ENCODE measurements at regions not wholly inside any gene's neighbourhood (a gene's known extent, or its start where the extent isn't known, plus 50 kb on each side); places are given as distances from the start of the nearest gene placed in this dataset.
A peak's percentile ranks its signal among the peaks of the same experiment; 100 is the strongest.

- peak overlapping the region; percentile 40 for H3K4me2 ChIP-seq (ENCODE audit: low read length)
- H2BK120ac ChIP-seq (ENCODE audit: insufficient read depth, low read length, poor library complexity): peak overlapping the region; percentile 68
- DNase-seq: peak; percentile 69 to 74
- peak overlapping the region; percentile 76 for H2BK5ac ChIP-seq (ENCODE audit: low read depth, low read length, poor library complexity)
- H3K79me1 ChIP-seq (ENCODE audit: low read length): peaks cover 26% of the 10 kb centered on the region
- no peak overlapping the region for H3K18ac ChIP-seq (ENCODE audit: low read length)
- H3K27me3 ChIP-seq (ENCODE audit: insufficient read depth, low read length): no peaks in the 10 kb centered on the region
- no peak overlapping the region for H2AFZ ChIP-seq (ENCODE audit: insufficient read depth, low read length, poor library complexity)
- H3K4me1 ChIP-seq (ENCODE audit: control insufficient read depth in 1 of 2, insufficient read depth in 2 of 2, low read length in 2 of 2): peaks cover 8 to 24% of the 10 kb centered on the region in 2 experiments
- H3K27ac ChIP-seq (ENCODE audit: low read depth, low read length): peak overlapping the region; percentile 93
- H2AK5ac ChIP-seq (ENCODE audit: low read length): no peak overlapping the region
- no peaks in the 10 kb centered on the region for H3K9me3 ChIP-seq (ENCODE audit: insufficient read depth, low read depth, low read length)
- H3K9ac ChIP-seq (ENCODE audit: low read length): no peak overlapping the region
- no peaks in the 10 kb centered on the region for H3K79me2 ChIP-seq (ENCODE audit: control insufficient read depth, insufficient read depth, low read length, poor library complexity)
- peak overlapping the region; percentile 52 for H3K14ac ChIP-seq (ENCODE audit: low read length)
- no CpG with 5 or more reads among the region's 3 CpGs for WGBS (ENCODE audit: extremely low coverage, insufficient coverage, insufficient read length)
- no peaks in the 10 kb centered on the region for H3K36me3 ChIP-seq (ENCODE audit: control insufficient read depth in 1 of 2, insufficient read depth in 2 of 2, low read length in 2 of 2)
- no peak overlapping the region for H3K4ac ChIP-seq (ENCODE audit: low read depth, low read length)
- no peak overlapping the region for H4K12ac ChIP-seq (ENCODE audit: low read depth, low read length)
- H2BK12ac ChIP-seq (ENCODE audit: low read length): peak overlapping the region; percentile 3
- peak overlapping the region; percentile 86 for H4K91ac ChIP-seq (ENCODE audit: low read depth, low read length)
- peak overlapping the region; percentile 39 for H4K8ac ChIP-seq (ENCODE audit: low read depth, low read length)
- H3K23ac ChIP-seq (ENCODE audit: low read length): no peak overlapping the region
- H3K4me3 ChIP-seq (ENCODE audit: low read depth, low read length): no peak overlapping the region
Measured at GRCh38 chr4:10296730-10297129, 160.5 kb downstream of the ZNF518B start.

- H3K36me3 ChIP-seq (ENCODE audit: control insufficient read depth in 1 of 2, insufficient read depth in 2 of 2, low read length in 2 of 2): no peaks in the 10 kb centered on the region
- no peaks in the 10 kb centered on the region for H3K79me2 ChIP-seq (ENCODE audit: control insufficient read depth, insufficient read depth, low read length, poor library complexity)
- DNase-seq: no peak
- H3K4me3 ChIP-seq (ENCODE audit: low read depth, low read length): no peak overlapping the region
- peaks cover 8 to 24% of the 10 kb centered on the region in 2 experiments for H3K4me1 ChIP-seq (ENCODE audit: control insufficient read depth in 1 of 2, insufficient read depth in 2 of 2, low read length in 2 of 2)
- H4K8ac ChIP-seq (ENCODE audit: low read depth, low read length): no peak overlapping the region
- peak overlapping the region; percentile 28 for H3K14ac ChIP-seq (ENCODE audit: low read length)
- WGBS (ENCODE audit: extremely low coverage, insufficient coverage, insufficient read length): no CpG with 5 or more reads among the region's 3 CpGs
- H3K4ac ChIP-seq (ENCODE audit: low read depth, low read length): peak overlapping the region; percentile 25
- peak overlapping the region; percentile 67 for H2BK120ac ChIP-seq (ENCODE audit: insufficient read depth, low read length, poor library complexity)
- H3K79me1 ChIP-seq (ENCODE audit: low read length): peaks cover 26% of the 10 kb centered on the region
- peak overlapping the region; percentile 5 for H3K18ac ChIP-seq (ENCODE audit: low read length)
- H2BK12ac ChIP-seq (ENCODE audit: low read length): peak overlapping the region; percentile 13
- H4K91ac ChIP-seq (ENCODE audit: low read depth, low read length): peak overlapping the region; percentile 93
- H2AK5ac ChIP-seq (ENCODE audit: low read length): peak overlapping the region; percentile 62
- H3K23ac ChIP-seq (ENCODE audit: low read length): no peak overlapping the region
- H3K9ac ChIP-seq (ENCODE audit: low read length): no peak overlapping the region
- no peak overlapping the region for H3K4me2 ChIP-seq (ENCODE audit: low read length)
- H2AFZ ChIP-seq (ENCODE audit: insufficient read depth, low read length, poor library complexity): no peak overlapping the region
- no peaks in the 10 kb centered on the region for H3K27me3 ChIP-seq (ENCODE audit: insufficient read depth, low read length)
- H3K27ac ChIP-seq (ENCODE audit: low read depth, low read length): peak overlapping the region; percentile 93
- no peaks in the 10 kb centered on the region for H3K9me3 ChIP-seq (ENCODE audit: insufficient read depth, low read depth, low read length)
- H4K12ac ChIP-seq (ENCODE audit: low read depth, low read length): no peak overlapping the region
- H2BK5ac ChIP-seq (ENCODE audit: low read depth, low read length, poor library complexity): peak overlapping the region; percentile 34
Measured at GRCh38 chr4:10295301-10295700, 161.9 kb downstream of the ZNF518B start.

GRCh38 chr4:10289538-10289906 is 167.7 kb downstream of the ZNF518B start:
- H2AFZ ChIP-seq (ENCODE audit: insufficient read depth, low read length, poor library complexity): no peak overlapping the region
- no peak for DNase-seq
- H3K79me2 ChIP-seq (ENCODE audit: control insufficient read depth, insufficient read depth, low read length, poor library complexity): no peaks in the 10 kb centered on the region
- H2BK12ac ChIP-seq (ENCODE audit: low read length): peak overlapping the region; percentile 84
- peak overlapping the region; percentile 64 for H2AK5ac ChIP-seq (ENCODE audit: low read length)
- no peak overlapping the region for H3K4ac ChIP-seq (ENCODE audit: low read depth, low read length)
- peaks cover 27% of the 10 kb centered on the region for H3K79me1 ChIP-seq (ENCODE audit: low read length)
- no peak overlapping the region for H3K23ac ChIP-seq (ENCODE audit: low read length)
- H3K4me3 ChIP-seq (ENCODE audit: low read depth, low read length): no peak overlapping the region
- H3K14ac ChIP-seq (ENCODE audit: low read length): peak overlapping the region; percentile 53
- peaks cover 1% of the 10 kb centered on the region for H3K9me3 ChIP-seq (ENCODE audit: insufficient read depth, low read depth, low read length)
- peak overlapping the region; percentile 66 for H4K91ac ChIP-seq (ENCODE audit: low read depth, low read length)
- H3K4me1 ChIP-seq (ENCODE audit: control insufficient read depth in 1 of 2, insufficient read depth in 2 of 2, low read length in 2 of 2): peaks cover 5 to 16% of the 10 kb centered on the region in 2 experiments
- no CpG with 5 or more reads among the region's 2 CpGs for WGBS (ENCODE audit: extremely low coverage, insufficient coverage, insufficient read length)
- H3K27me3 ChIP-seq (ENCODE audit: insufficient read depth, low read length): no peaks in the 10 kb centered on the region
- no peak overlapping the region for H3K9ac ChIP-seq (ENCODE audit: low read length)
- H3K18ac ChIP-seq (ENCODE audit: low read length): no peak overlapping the region
- no peaks in the 10 kb centered on the region for H3K36me3 ChIP-seq (ENCODE audit: control insufficient read depth in 1 of 2, insufficient read depth in 2 of 2, low read length in 2 of 2)
- no peak overlapping the region for H3K4me2 ChIP-seq (ENCODE audit: low read length)
- H4K8ac ChIP-seq (ENCODE audit: low read depth, low read length): peak overlapping the region; percentile 23
- no peak overlapping the region for H4K12ac ChIP-seq (ENCODE audit: low read depth, low read length)
- no peak overlapping the region for H3K27ac ChIP-seq (ENCODE audit: low read depth, low read length)
- peak overlapping the region; percentile 75 for H2BK120ac ChIP-seq (ENCODE audit: insufficient read depth, low read length, poor library complexity)
- H2BK5ac ChIP-seq (ENCODE audit: low read depth, low read length, poor library complexity): no peak overlapping the region

- H3K4me2 ChIP-seq (ENCODE audit: low read length): no peak overlapping the region
- no peaks in the 10 kb centered on the region for H3K36me3 ChIP-seq (ENCODE audit: control insufficient read depth in 1 of 2, insufficient read depth in 2 of 2, low read length in 2 of 2)
- peaks cover 5 to 19% of the 10 kb centered on the region in 2 experiments for H3K4me1 ChIP-seq (ENCODE audit: control insufficient read depth in 1 of 2, insufficient read depth in 2 of 2, low read length in 2 of 2)
- no peak overlapping the region for H3K14ac ChIP-seq (ENCODE audit: low read length)
- H3K9me3 ChIP-seq (ENCODE audit: insufficient read depth, low read depth, low read length): peaks cover 1% of the 10 kb centered on the region
- H2BK120ac ChIP-seq (ENCODE audit: insufficient read depth, low read length, poor library complexity): no peak overlapping the region
- no peak overlapping the region for H3K23ac ChIP-seq (ENCODE audit: low read length)
- H3K4ac ChIP-seq (ENCODE audit: low read depth, low read length): no peak overlapping the region
- H3K4me3 ChIP-seq (ENCODE audit: low read depth, low read length): no peak overlapping the region
- peak overlapping the region; percentile 41 for H2BK12ac ChIP-seq (ENCODE audit: low read length)
- no peaks in the 10 kb centered on the region for H3K27me3 ChIP-seq (ENCODE audit: insufficient read depth, low read length)
- no CpG with 5 or more reads among the region's 4 CpGs for WGBS (ENCODE audit: extremely low coverage, insufficient coverage, insufficient read length)
- peak overlapping the region; percentile 66 for H4K91ac ChIP-seq (ENCODE audit: low read depth, low read length)
- DNase-seq: no peak
- no peak overlapping the region for H4K8ac ChIP-seq (ENCODE audit: low read depth, low read length)
- H3K9ac ChIP-seq (ENCODE audit: low read length): no peak overlapping the region
- H4K12ac ChIP-seq (ENCODE audit: low read depth, low read length): no peak overlapping the region
- no peak overlapping the region for H2BK5ac ChIP-seq (ENCODE audit: low read depth, low read length, poor library complexity)
- no peak overlapping the region for H3K27ac ChIP-seq (ENCODE audit: low read depth, low read length)
- no peak overlapping the region for H2AK5ac ChIP-seq (ENCODE audit: low read length)
- H3K79me2 ChIP-seq (ENCODE audit: control insufficient read depth, insufficient read depth, low read length, poor library complexity): no peaks in the 10 kb centered on the region
- peaks cover 31% of the 10 kb centered on the region for H3K79me1 ChIP-seq (ENCODE audit: low read length)
- no peak overlapping the region for H3K18ac ChIP-seq (ENCODE audit: low read length)
- H2AFZ ChIP-seq (ENCODE audit: insufficient read depth, low read length, poor library complexity): no peak overlapping the region
Measured at GRCh38 chr4:10288830-10289537, 168.2 kb downstream of the ZNF518B start.

Measured in trophoblast cell (in vitro differentiated cells and primary cell).